Left ventricle myocardium inferior (tissue), 1 donor: ENCODE measurements at regions not wholly inside any gene's neighbourhood (a gene's known extent, or its start where the extent isn't known, plus 50 kb on each side); places are given as distances from the start of the nearest gene placed in this dataset.

Experiments used
- DNase-seq: peaks from one replicate; pipeline ENCODE4 v3.0.0-alpha.2; 2020
- H3K27ac ChIP-seq: fragments of 200-600 bp; replicated peaks from 2 replicates; pipeline ENCODE4 v1.8.0; 2021
- H3K27me3 ChIP-seq: fragments of 200-600 bp; 2 replicates; pipeline ENCODE4 v1.8.0; 2021; ENCODE audit warnings: low read depth
- H3K36me3 ChIP-seq: fragments of 200-600 bp; 2 replicates; pipeline ENCODE4 v1.8.0; 2021
- H3K4me1 ChIP-seq: fragments of 200-600 bp; 2 replicates; pipeline ENCODE4 v1.8.0; 2021
- H3K4me3 ChIP-seq: fragments of 200-600 bp; 2 replicates; pipeline ENCODE4 v1.8.0; 2021; ENCODE audit warnings: mild to moderate bottlenecking, moderate library complexity
- H3K9me3 ChIP-seq: fragments of 200-600 bp; replicated peaks from 2 replicates; pipeline ENCODE4 v1.8.0; 2021
- CTCF ChIP-seq: fragments of 200-600 bp; IDR thresholded peaks from 2 replicates; pipeline ENCODE4 v1.8.0; 2021; ENCODE audit warnings: antibody characterized with exemption, mild to moderate bottlenecking, borderline replicate concordance
- intact Hi-C: fragments of 100-400 bp; cut with micrococcal nuclease; formaldehyde crosslinking; loops from one replicate; pipeline ENCODE4 v1.11.0; 2022
- donor health status: DM: no; HTN: yes; CAD: no; lungs with severe emphysema.

- intact Hi-C loops: no loop called here
- no peaks in the 10 kb centered on the region for H3K27me3 ChIP-seq
- DNase-seq: no peak
- H3K9me3 ChIP-seq: peaks cover 4% of the 10 kb centered on the region
- no peak for TF ChIP-seq CTCF
- H3K27ac ChIP-seq: no peak overlapping the region
- H3K36me3 ChIP-seq: no peaks in the 10 kb centered on the region
- H3K4me3 ChIP-seq: no peak overlapping the region
- H3K4me1 ChIP-seq: no peaks in the 10 kb centered on the region
Observed at GRCh38 chr9:105846825-105847224, 152.5 kb downstream of the TMEM38B start.

- intact Hi-C loops: no loop called here
- no peaks in the 10 kb centered on the region for H3K9me3 ChIP-seq
- peaks cover 6% of the 10 kb centered on the region for H3K4me1 ChIP-seq
- DNase-seq: no peak
- no peak overlapping the region for H3K27ac ChIP-seq
- H3K36me3 ChIP-seq: no peaks in the 10 kb centered on the region
- H3K4me3 ChIP-seq: no peak overlapping the region
- H3K27me3 ChIP-seq: no peaks in the 10 kb centered on the region
- TF ChIP-seq CTCF: no peak
Observed at GRCh38 chr9:105850852-105851500, 156.6 kb downstream of the TMEM38B start.

GRCh38 chr9:105854026-105854782 lies 159.9 kb downstream of the TMEM38B start:
- Histone ChIP-seq H3K36me3 (no peaks in the 10 kb centered on the region), H3K9me3 (no peaks in the 10 kb centered on the region), H3K27me3 (no peaks in the 10 kb centered on the region), H3K4me3 (no peak overlapping the region), H3K4me1 (peaks cover 6% of the 10 kb centered on the region), H3K27ac (no peak overlapping the region)
- no peak for TF ChIP-seq CTCF
- intact Hi-C loops: no loop called here
- DNase-seq: no peak

GRCh38 chr9:105854783-105855724 lies 160.7 kb downstream of the TMEM38B start:
- Histone ChIP-seq H3K36me3 (no peaks in the 10 kb centered on the region), H3K9me3 (no peaks in the 10 kb centered on the region), H3K27ac (no peak overlapping the region), H3K4me1 (peaks cover 6% of the 10 kb centered on the region), H3K27me3 (no peaks in the 10 kb centered on the region), H3K4me3 (no peak overlapping the region)
- no peak for TF ChIP-seq CTCF
- intact Hi-C loops: no loop called here
- DNase-seq: no peak

GRCh38 chr9:105855987-105856386 lies 161.6 kb downstream of the TMEM38B start:
- TF ChIP-seq CTCF: no peak
- DNase-seq: no peak
- H3K27me3 ChIP-seq: no peaks in the 10 kb centered on the region
- H3K27ac ChIP-seq: no peak overlapping the region
- H3K9me3 ChIP-seq: no peaks in the 10 kb centered on the region
- H3K36me3 ChIP-seq: no peaks in the 10 kb centered on the region
- intact Hi-C loops: no loop called here
- H3K4me1 ChIP-seq: peaks cover 6% of the 10 kb centered on the region
- H3K4me3 ChIP-seq: no peak overlapping the region
